H1 (cell line): ENCODE measurements at regions not wholly inside any gene's neighbourhood (a gene's known extent, or its start where the extent isn't known, plus 50 kb on each side); places are given as distances from the start of the nearest gene placed in this dataset.

Source experiments
- CTCF ChIA-PET: fragments of 300-600 bp; sonication (Branson Sonifier 250); formaldehyde crosslinking; loops from one replicate; lab custom pipeline; 2021; ENCODE audit not compliant: partially characterized antibody; lab: Charles Lee
- POLR2A ChIA-PET: fragments of 300-600 bp; sonication (Branson Sonifier 250); formaldehyde crosslinking; loops from one replicate; lab custom pipeline; 2021; ENCODE audit warnings: inconsistent platforms; ENCODE audit not compliant: partially characterized antibody; lab: Charles Lee
- DNase-seq, 2 experiments: peaks; one replicate each; pipeline versions ENCODE4 v3.0.0 to v3.0.0-alpha.2; 2010 to 2022; ENCODE audit warnings: low spot score in 2 of 2, low read depth in 1 of 2, mixed read lengths in 1 of 2
- FAIRE-seq: peaks from 2 replicates; lab custom pipeline; 2011; peaks lifted over from hg19 to GRCh38; lab: Jason Lieb, UNC
- H2AFZ ChIP-seq: 2 replicates; pipeline ENCODE4 v1.8.1; 2012; ENCODE audit warnings: low read length, inconsistent platforms
- H2AK5ac ChIP-seq: 2 replicates; pipeline ENCODE4 v1.6.1; 2013; ENCODE audit warnings: low read depth, low read length
- H2BK120ac ChIP-seq: replicated peaks from 2 replicates; pipeline ENCODE3; 2013; ENCODE audit warnings: low read depth, low read length, inconsistent platforms
- H2BK12ac ChIP-seq: 2 replicates; pipeline ENCODE4 v1.6.1; 2013; ENCODE audit warnings: low read depth, low read length
- H2BK15ac ChIP-seq: 2 replicates; pipeline ENCODE4 v1.6.1; 2013; ENCODE audit warnings: low read length
- H2BK20ac ChIP-seq: 2 replicates; pipeline ENCODE4 v1.6.1; 2013; ENCODE audit warnings: low read length
- H2BK5ac ChIP-seq: 2 replicates; pipeline ENCODE4 v1.6.1; 2013; ENCODE audit warnings: low read depth, low read length
- H3K14ac ChIP-seq: 2 replicates; pipeline ENCODE4 v1.6.1; 2013; ENCODE audit warnings: inconsistent platforms; ENCODE audit not compliant: insufficient read length
- H3K18ac ChIP-seq: 2 replicates; pipeline ENCODE4 v1.6.1; 2013; ENCODE audit warnings: low read length; ENCODE audit errors: extremely low read depth
- H3K23ac ChIP-seq: 2 replicates; pipeline ENCODE4 v1.6.1; 2013; ENCODE audit warnings: inconsistent platforms; ENCODE audit not compliant: insufficient read length
- H3K23me2 ChIP-seq: 2 replicates; pipeline ENCODE4 v1.6.1; 2013; ENCODE audit warnings: low read depth, low read length
- H3K27ac ChIP-seq: 2 replicates; pipeline ENCODE4 v1.6.1; 2011; ENCODE audit warnings: low read depth, low read length, inconsistent platforms
- H3K27me3 ChIP-seq, 4 experiments: replicated peaks in 1 of 4; 1 replicate in 1 of 4; 2 replicates in 3 of 4; pipeline versions ENCODE4 v1.6.1 to v1.8.1; 2011 to 2013; ENCODE audit warnings: low read length in 3 of 4, mild to moderate bottlenecking in 3 of 4, inconsistent platforms in 2 of 4, mixed read lengths in 2 of 4, moderate library complexity in 1 of 4; ENCODE audit not compliant: control insufficient read depth in 3 of 4, insufficient read depth in 3 of 4; ENCODE audit errors: extremely low read depth in 1 of 4
- H3K36me3 ChIP-seq, 4 experiments: 2 replicates each; pipeline versions ENCODE4 v1.6.1 to v1.8.1; 2011 to 2013; ENCODE audit warnings: mild to moderate bottlenecking in 4 of 4, low read length in 3 of 4, moderate library complexity in 2 of 4, control low read depth in 1 of 4, inconsistent platforms in 1 of 4; ENCODE audit not compliant: insufficient read depth in 4 of 4, control insufficient read depth in 2 of 4
- H3K4ac ChIP-seq: replicated peaks from 2 replicates; pipeline ENCODE3; 2013; ENCODE audit warnings: low read length, low read depth, mixed read lengths, inconsistent platforms; ENCODE audit not compliant: insufficient read length
- H3K4me1 ChIP-seq, 4 experiments: replicated peaks in 1 of 4; 1 replicate in 1 of 4; 2 replicates in 3 of 4; pipeline versions ENCODE4 v1.6.1 to v1.8.1; 2011 to 2013; ENCODE audit warnings: low read length in 3 of 4, inconsistent platforms in 2 of 4, mixed read lengths in 1 of 4; ENCODE audit not compliant: insufficient read depth in 4 of 4, control insufficient read depth in 3 of 4
- H3K4me2 ChIP-seq, 2 experiments: 2 replicates each; pipeline versions ENCODE4 v1.6.1 to v1.8.1; 2011 to 2013; ENCODE audit warnings: low read depth in 2 of 2, low read length in 2 of 2, control low read depth in 1 of 2, inconsistent platforms in 1 of 2, mild to moderate bottlenecking in 1 of 2; ENCODE audit not compliant: insufficient read depth in 1 of 2
- H3K4me3 ChIP-seq, 4 experiments: fragments of 200-600, 300-600 bp in 1 of 4; sonication (generic), shearing (Covaris generic), sonication (Bioruptor Twin) in 1 of 4; 2 replicates each; pipeline versions ENCODE4 v1.5.1 to v1.8.1; 2011 to 2016; ENCODE audit warnings: low read length in 4 of 4, low read depth in 3 of 4, control low read depth in 2 of 4, inconsistent platforms in 2 of 4, mild to moderate bottlenecking in 2 of 4, mixed read lengths in 1 of 4, moderate library complexity in 1 of 4; ENCODE audit not compliant: insufficient read depth in 2 of 4; ENCODE audit errors: extremely low read depth in 1 of 4
- H3K56ac ChIP-seq: replicated peaks from 2 replicates; pipeline ENCODE3; 2013; ENCODE audit warnings: low read depth, mild to moderate bottlenecking, mixed read lengths, low read length, inconsistent platforms; ENCODE audit not compliant: insufficient read length
- H3K79me1 ChIP-seq: 2 replicates; pipeline ENCODE4 v1.6.1; 2013; ENCODE audit warnings: low read depth, low read length, control low read depth
- H3K79me2 ChIP-seq, 2 experiments: 2 replicates each; pipeline versions ENCODE4 v1.6.1 to v1.8.1; 2012 to 2013; ENCODE audit warnings: low read length in 2 of 2, mild to moderate bottlenecking in 2 of 2, inconsistent platforms in 1 of 2; ENCODE audit not compliant: insufficient read depth in 2 of 2, control insufficient read depth in 1 of 2
- H3K9ac ChIP-seq, 4 experiments: replicated peaks in 1 of 4; 1 replicate in 1 of 4; 2 replicates in 3 of 4; pipeline versions ENCODE4 v1.6.1 to v1.8.1; 2011 to 2013; ENCODE audit warnings: low read depth in 3 of 4, low read length in 3 of 4, control low read depth in 2 of 4, mild to moderate bottlenecking in 2 of 4, moderate library complexity in 2 of 4, inconsistent platforms in 1 of 4; ENCODE audit errors: extremely low read depth in 1 of 4
- H3K9me3 ChIP-seq, 2 experiments: 2 replicates each; pipeline versions ENCODE4 v1.6.1 to v1.8.1; 2012 to 2013; ENCODE audit warnings: mild to moderate bottlenecking in 2 of 2, moderate library complexity in 2 of 2, control low read depth in 1 of 2, inconsistent platforms in 1 of 2, low read depth in 1 of 2, low read length in 1 of 2, mixed read lengths in 1 of 2; ENCODE audit not compliant: insufficient read depth in 2 of 2
- H4K20me1 ChIP-seq, 2 experiments: replicated peaks in 1 of 2; 2 replicates each; pipeline versions ENCODE3 to v1.8.1; 2011 to 2013; ENCODE audit warnings: inconsistent platforms in 2 of 2, low read length in 2 of 2, mild to moderate bottlenecking in 1 of 2; ENCODE audit not compliant: insufficient read depth in 2 of 2, control insufficient read depth in 1 of 2
- H4K5ac ChIP-seq: 2 replicates; pipeline ENCODE4 v1.6.1; 2013; ENCODE audit warnings: low read length, low read depth, mixed read lengths, inconsistent platforms; ENCODE audit not compliant: insufficient read length
- H4K8ac ChIP-seq: 2 replicates; pipeline ENCODE4 v1.8.0; 2013; ENCODE audit warnings: mild to moderate bottlenecking, moderate library complexity, low read length, inconsistent platforms; ENCODE audit not compliant: insufficient read depth; ENCODE audit errors: extremely low read depth
- H4K91ac ChIP-seq: replicated peaks from 2 replicates; pipeline ENCODE3; 2013; ENCODE audit warnings: low read length, mixed read lengths, inconsistent platforms; ENCODE audit not compliant: insufficient read length
- CBX5 ChIP-seq: fragments of 300-800, 300-1000 bp; sonication (generic); IDR thresholded peaks from 2 replicates; pipeline ENCODE4 v1.7.1; 2016; ENCODE audit warnings: antibody characterized with exemption, low read length, low read depth
- GABPA ChIP-seq: IDR thresholded peaks from 2 replicates; pipeline ENCODE4 v1.6.1; 2011; ENCODE audit warnings: mild to moderate bottlenecking, low read length, moderate library complexity, borderline replicate concordance; ENCODE audit not compliant: insufficient read depth
- GTF2F1 ChIP-seq: IDR thresholded peaks from 2 replicates; pipeline ENCODE4 v1.6.1; 2012; ENCODE audit warnings: low read depth, low read length, improper control_type of control experiment, borderline replicate concordance
- TBP ChIP-seq: IDR thresholded peaks from 2 replicates; pipeline ENCODE4 v1.6.1; 2011; ENCODE audit warnings: low read depth, low read length, improper control_type of control experiment
- WGBS, 2 experiments: shearing (Covaris generic) in 1 of 2; methylation state at CpG; one replicate each; pipeline versions ENCODE4 v1.1.6 to v1.1.7; 2013 to 2015; ENCODE audit warnings: low lambda C conversion rate in 2 of 2, mixed read lengths in 2 of 2, inconsistent platforms in 1 of 2, low coverage in 1 of 2, missing lambda C conversion rate in 1 of 2; ENCODE audit not compliant: insufficient replicate concordance in 2 of 2, insufficient coverage in 1 of 2, insufficient read length in 1 of 2; ENCODE audit errors: extremely low coverage in 1 of 2, missing lambda C conversion rate in 1 of 2; 5-methylcytosine and 5-hydroxymethylcytosine counted together
- TF ChIP-seq, protein P1 (sequence below): IDR thresholded peaks from 2 replicates; pipeline ENCODE4 v1.6.1; 2011; ENCODE audit warnings: low read length, improper control_type of control experiment

DNA sequence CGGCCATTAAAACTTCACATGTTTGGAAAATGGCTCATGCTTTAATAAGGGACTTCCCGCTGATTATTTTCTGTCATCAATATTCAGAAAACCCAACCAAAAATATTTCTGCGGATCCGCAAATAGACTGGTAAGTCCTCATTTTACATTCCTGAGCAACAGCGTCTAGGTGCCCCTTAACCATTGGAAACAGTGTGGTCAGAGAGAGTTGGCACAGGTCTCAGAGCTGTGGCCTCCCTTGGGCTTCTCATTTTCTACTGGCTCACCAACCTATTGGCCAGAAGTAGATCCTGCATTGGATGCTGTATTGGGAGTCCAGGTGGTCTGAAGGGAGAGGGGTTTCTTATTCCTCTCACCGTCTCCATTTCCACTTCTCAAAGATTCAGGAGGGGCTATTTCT, 348.1 kb upstream of the DCBLD2 start:
- Histone ChIP-seq H3K4me3 (no peak overlapping the region), H4K8ac (no peak overlapping the region), H2BK20ac (no peak overlapping the region), H3K4ac (no peak overlapping the region), H2BK5ac (no peak overlapping the region), H3K36me3 (no peaks in the 10 kb centered on the region), H3K23ac (no peak overlapping the region), H3K27ac (no peak overlapping the region), H3K23me2 (no peaks in the 10 kb centered on the region), H3K79me2 (no peaks in the 10 kb centered on the region), H2BK12ac (no peak overlapping the region), H3K4me1 (no peaks in the 10 kb centered on the region), H3K9ac (no peak overlapping the region), H2AFZ (no peak overlapping the region), H2BK120ac (no peak overlapping the region), H4K20me1 (no peaks in the 10 kb centered on the region), H3K56ac (no peak overlapping the region), H2AK5ac (no peak overlapping the region), H4K91ac (no peak overlapping the region), H2BK15ac (no peak overlapping the region), H3K27me3 (no peaks in the 10 kb centered on the region), H3K79me1 (no peaks in the 10 kb centered on the region), H3K18ac (no peak overlapping the region), H3K14ac (no peak overlapping the region), H4K5ac (no peak overlapping the region), H3K9me3 (no peaks in the 10 kb centered on the region), H3K4me2 (no peak overlapping the region)
- ChIA-PET POLR2A (no interaction called here), CTCF (no interaction called here)
- TF ChIP-seq, protein P1, sequence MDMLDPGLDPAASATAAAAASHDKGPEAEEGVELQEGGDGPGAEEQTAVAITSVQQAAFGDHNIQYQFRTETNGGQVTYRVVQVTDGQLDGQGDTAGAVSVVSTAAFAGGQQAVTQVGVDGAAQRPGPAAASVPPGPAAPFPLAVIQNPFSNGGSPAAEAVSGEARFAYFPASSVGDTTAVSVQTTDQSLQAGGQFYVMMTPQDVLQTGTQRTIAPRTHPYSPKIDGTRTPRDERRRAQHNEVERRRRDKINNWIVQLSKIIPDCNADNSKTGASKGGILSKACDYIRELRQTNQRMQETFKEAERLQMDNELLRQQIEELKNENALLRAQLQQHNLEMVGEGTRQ, result no peak
- TF ChIP-seq GTF2F1, result no peak
- TF ChIP-seq GABPA, result no peak
- no peak for TF ChIP-seq CBX5
- TF ChIP-seq TBP, result no peak
- no peak for DNase-seq
- 90% methylated on average over 6 of the region's 6 CpGs; no CpG with 5 or more reads in 1 of the 2 experiments for WGBS, 2 experiments
- no peak for FAIRE-seq
